Uterus (tissue), 2 donors: ENCODE measurements at regions not wholly inside any gene's neighbourhood (a gene's known extent, or its start where the extent isn't known, plus 50 kb on each side); places are given as distances from the start of the nearest gene placed in this dataset.

ENCODE experiments used
- CTCF ChIP-seq, 4 experiments: fragments of 200-600 bp in 2 of 4; fragments of 450-650 bp in 2 of 4; sonication (generic) in 2 of 4; IDR thresholded peaks; one replicate each; pipeline ENCODE4 v1.5.1; 2016 to 2019; ENCODE audit warnings: antibody characterized with exemption in 4 of 4, mild to moderate bottlenecking in 2 of 4, moderate library complexity in 1 of 4
- POLR2A ChIP-seq, 2 donors: fragments of 450-650 bp; IDR thresholded peaks; one replicate each; pipeline ENCODE4 v1.6.1; 2016; ENCODE audit warnings: antibody characterized with exemption in 2 of 2, mild to moderate bottlenecking in 1 of 2, moderate library complexity in 1 of 2

- TF ChIP-seq POLR2A (IDR thresholded peaks at IDR 0.05) (no peak), CTCF (IDR thresholded peaks at IDR 0.05) (peak; percentile 49 to 58 (median 54))
Measured at GRCh38 chr7:16078076-16078952, 343.0 kb downstream of the CRPPA start.
